SK-N-SH treated with all-trans-retinoic acid at 6 μM for 48 hours (cell line): ENCODE measurements at regions not wholly inside any gene's neighbourhood (a gene's known extent, or its start where the extent isn't known, plus 50 kb on each side); places are given as distances from the start of the nearest gene placed in this dataset.

Experiments
- ARNTL ChIP-seq: fragments of 450-650 bp; formaldehyde crosslinking; IDR thresholded peaks from 2 replicates; pipeline ENCODE4 v1.5.0; 2020; ENCODE audit warnings: low read depth, mild to moderate bottlenecking, moderate library complexity, borderline replicate concordance
- ESRRG ChIP-seq: fragments of 250-450 bp; sonication (Bioruptor Pico); IDR thresholded peaks from 2 replicates; pipeline ENCODE4 v1.6.1; 2021; ENCODE audit warnings: mild to moderate bottlenecking
- ISL1 ChIP-seq: fragments of 250-450 bp; sonication (Bioruptor Pico); IDR thresholded peaks from 2 replicates; pipeline ENCODE4 v2.1.2; 2022; ENCODE audit warnings: mild to moderate bottlenecking, moderate library complexity
- SNAI2 ChIP-seq: fragments of 250-450 bp; sonication (Bioruptor Pico); IDR thresholded peaks from 2 replicates; pipeline ENCODE4 v1.5.0; 2020; ENCODE audit warnings: mild to moderate bottlenecking, moderate library complexity
- TCF4 ChIP-seq: fragments of 250-450 bp; sonication (Bioruptor Pico); IDR thresholded peaks from 2 replicates; pipeline ENCODE4 v1.8.0; 2021; ENCODE audit warnings: mild to moderate bottlenecking, moderate library complexity, borderline replicate concordance
- TOX ChIP-seq: fragments of 250-450 bp; sonication (Bioruptor Pico); IDR thresholded peaks from 2 replicates; pipeline ENCODE4 v1.8.0; 2021; ENCODE audit warnings: mild to moderate bottlenecking, moderate library complexity, borderline replicate concordance
- ZC3H10 ChIP-seq: fragments of 250-450 bp; sonication (Bioruptor Pico); IDR thresholded peaks from 2 replicates; pipeline ENCODE4 v1.5.1; 2021; ENCODE audit warnings: mild to moderate bottlenecking, moderate library complexity
- ZFP3 ChIP-seq: fragments of 250-450 bp; sonication (Bioruptor Pico); IDR thresholded peaks from 2 replicates; pipeline ENCODE4 v1.5.0; 2020; ENCODE audit warnings: mild to moderate bottlenecking, moderate library complexity
- ZFP30 ChIP-seq: fragments of 450-650 bp; formaldehyde crosslinking; IDR thresholded peaks from 2 replicates; pipeline ENCODE4 v1.5.0; 2022; ENCODE audit warnings: mild to moderate bottlenecking, moderate library complexity
- ZNF565 ChIP-seq: fragments of 450-650 bp; formaldehyde crosslinking; conservative IDR thresholded peaks from 2 replicates; pipeline ENCODE4 v1.5.0; 2020; ENCODE audit warnings: low read depth, mild to moderate bottlenecking, moderate library complexity
- ZNF70 ChIP-seq: fragments of 450-650 bp; formaldehyde crosslinking; IDR thresholded peaks from 2 replicates; pipeline ENCODE4 v1.5.0; 2020; ENCODE audit warnings: mild to moderate bottlenecking, moderate library complexity
- TF ChIP-seq, protein P1 (sequence below): fragments of 250-450 bp; sonication (Bioruptor Pico); IDR thresholded peaks from 2 replicates; pipeline ENCODE4 v1.8.0; 2020; ENCODE audit warnings: mild to moderate bottlenecking, moderate library complexity, borderline replicate concordance
- TF ChIP-seq, protein P2 (sequence below): fragments of 250-450 bp; sonication (Bioruptor Pico); IDR thresholded peaks from 2 replicates; pipeline ENCODE4 v1.5.0; 2020; ENCODE audit warnings: mild to moderate bottlenecking, moderate library complexity
- TF ChIP-seq, protein P3 (sequence below): fragments of 250-450 bp; sonication (Bioruptor Pico); IDR thresholded peaks from 2 replicates; pipeline ENCODE4 v1.8.0; 2021; ENCODE audit warnings: low read depth, mild to moderate bottlenecking, moderate library complexity, borderline replicate concordance

DNA sequence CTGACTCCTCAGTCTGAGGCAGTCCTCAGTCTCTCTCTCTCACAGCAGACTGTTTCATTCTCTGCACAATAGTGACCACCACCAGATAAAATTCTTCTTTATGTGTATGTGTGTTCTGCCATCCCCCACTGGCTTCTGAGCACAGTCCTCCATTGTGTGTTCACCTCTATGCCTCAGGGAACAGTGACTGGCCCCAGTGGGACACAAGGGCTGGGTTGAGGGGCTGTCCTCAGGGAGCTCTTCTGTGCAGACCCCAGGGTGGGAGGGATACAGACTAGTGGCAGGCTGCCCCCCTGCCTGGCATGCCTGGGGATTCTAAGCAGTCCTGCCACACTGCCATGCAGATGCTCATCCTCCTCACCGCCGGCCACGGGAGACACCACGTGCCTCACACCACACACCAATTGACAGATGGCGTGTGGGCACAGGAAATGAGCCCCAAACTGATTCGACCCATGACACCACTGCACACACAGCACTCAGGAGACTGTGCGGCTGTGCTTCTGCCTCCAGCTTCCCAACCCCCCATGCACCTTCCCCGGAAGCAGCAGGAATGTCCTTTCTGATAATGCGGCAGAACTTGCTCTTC lies 237.6 kb upstream of the CHRNA7 start:
- no peak for TF ChIP-seq ZNF565 (CRISPR knock-in tag)
- TF ChIP-seq SNAI2 (CRISPR knock-in tag): no peak
- no peak for TF ChIP-seq ISL1 (CRISPR knock-in tag)
- TF ChIP-seq TOX: no peak
- no peak for TF ChIP-seq ZFP30 (CRISPR knock-in tag)
- TF ChIP-seq, protein P1, sequence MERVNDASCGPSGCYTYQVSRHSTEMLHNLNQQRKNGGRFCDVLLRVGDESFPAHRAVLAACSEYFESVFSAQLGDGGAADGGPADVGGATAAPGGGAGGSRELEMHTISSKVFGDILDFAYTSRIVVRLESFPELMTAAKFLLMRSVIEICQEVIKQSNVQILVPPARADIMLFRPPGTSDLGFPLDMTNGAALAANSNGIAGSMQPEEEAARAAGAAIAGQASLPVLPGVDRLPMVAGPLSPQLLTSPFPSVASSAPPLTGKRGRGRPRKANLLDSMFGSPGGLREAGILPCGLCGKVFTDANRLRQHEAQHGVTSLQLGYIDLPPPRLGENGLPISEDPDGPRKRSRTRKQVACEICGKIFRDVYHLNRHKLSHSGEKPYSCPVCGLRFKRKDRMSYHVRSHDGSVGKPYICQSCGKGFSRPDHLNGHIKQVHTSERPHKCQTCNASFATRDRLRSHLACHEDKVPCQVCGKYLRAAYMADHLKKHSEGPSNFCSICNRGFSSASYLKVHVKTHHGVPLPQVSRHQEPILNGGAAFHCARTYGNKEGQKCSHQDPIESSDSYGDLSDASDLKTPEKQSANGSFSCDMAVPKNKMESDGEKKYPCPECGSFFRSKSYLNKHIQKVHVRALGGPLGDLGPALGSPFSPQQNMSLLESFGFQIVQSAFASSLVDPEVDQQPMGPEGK (CRISPR knock-in tag): no peak
- TF ChIP-seq ESRRG (CRISPR knock-in tag): no peak
- no peak for TF ChIP-seq TCF4
- no peak for TF ChIP-seq ARNTL (CRISPR knock-in tag)
- TF ChIP-seq ZFP3 (CRISPR knock-in tag): no peak
- no peak for TF ChIP-seq ZC3H10 (CRISPR knock-in tag)
- TF ChIP-seq, protein P2, sequence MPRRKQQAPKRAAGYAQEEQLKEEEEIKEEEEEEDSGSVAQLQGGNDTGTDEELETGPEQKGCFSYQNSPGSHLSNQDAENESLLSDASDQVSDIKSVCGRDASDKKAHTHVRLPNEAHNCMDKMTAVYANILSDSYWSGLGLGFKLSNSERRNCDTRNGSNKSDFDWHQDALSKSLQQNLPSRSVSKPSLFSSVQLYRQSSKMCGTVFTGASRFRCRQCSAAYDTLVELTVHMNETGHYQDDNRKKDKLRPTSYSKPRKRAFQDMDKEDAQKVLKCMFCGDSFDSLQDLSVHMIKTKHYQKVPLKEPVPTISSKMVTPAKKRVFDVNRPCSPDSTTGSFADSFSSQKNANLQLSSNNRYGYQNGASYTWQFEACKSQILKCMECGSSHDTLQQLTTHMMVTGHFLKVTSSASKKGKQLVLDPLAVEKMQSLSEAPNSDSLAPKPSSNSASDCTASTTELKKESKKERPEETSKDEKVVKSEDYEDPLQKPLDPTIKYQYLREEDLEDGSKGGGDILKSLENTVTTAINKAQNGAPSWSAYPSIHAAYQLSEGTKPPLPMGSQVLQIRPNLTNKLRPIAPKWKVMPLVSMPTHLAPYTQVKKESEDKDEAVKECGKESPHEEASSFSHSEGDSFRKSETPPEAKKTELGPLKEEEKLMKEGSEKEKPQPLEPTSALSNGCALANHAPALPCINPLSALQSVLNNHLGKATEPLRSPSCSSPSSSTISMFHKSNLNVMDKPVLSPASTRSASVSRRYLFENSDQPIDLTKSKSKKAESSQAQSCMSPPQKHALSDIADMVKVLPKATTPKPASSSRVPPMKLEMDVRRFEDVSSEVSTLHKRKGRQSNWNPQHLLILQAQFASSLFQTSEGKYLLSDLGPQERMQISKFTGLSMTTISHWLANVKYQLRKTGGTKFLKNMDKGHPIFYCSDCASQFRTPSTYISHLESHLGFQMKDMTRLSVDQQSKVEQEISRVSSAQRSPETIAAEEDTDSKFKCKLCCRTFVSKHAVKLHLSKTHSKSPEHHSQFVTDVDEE (CRISPR knock-in tag): no peak
- TF ChIP-seq, protein P3, sequence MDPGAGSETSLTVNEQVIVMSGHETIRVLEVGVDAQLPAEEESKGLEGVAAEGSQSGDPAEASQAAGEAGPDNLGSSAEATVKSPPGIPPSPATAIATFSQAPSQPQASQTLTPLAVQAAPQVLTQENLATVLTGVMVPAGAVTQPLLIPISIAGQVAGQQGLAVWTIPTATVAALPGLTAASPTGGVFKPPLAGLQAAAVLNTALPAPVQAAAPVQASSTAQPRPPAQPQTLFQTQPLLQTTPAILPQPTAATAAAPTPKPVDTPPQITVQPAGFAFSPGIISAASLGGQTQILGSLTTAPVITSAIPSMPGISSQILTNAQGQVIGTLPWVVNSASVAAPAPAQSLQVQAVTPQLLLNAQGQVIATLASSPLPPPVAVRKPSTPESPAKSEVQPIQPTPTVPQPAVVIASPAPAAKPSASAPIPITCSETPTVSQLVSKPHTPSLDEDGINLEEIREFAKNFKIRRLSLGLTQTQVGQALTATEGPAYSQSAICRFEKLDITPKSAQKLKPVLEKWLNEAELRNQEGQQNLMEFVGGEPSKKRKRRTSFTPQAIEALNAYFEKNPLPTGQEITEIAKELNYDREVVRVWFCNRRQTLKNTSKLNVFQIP: no peak
- TF ChIP-seq ZNF70 (CRISPR knock-in tag): no peak
